GM19467 (cell line): ENCODE measurements at regions not wholly inside any gene's neighbourhood (a gene's known extent, or its start where the extent isn't known, plus 50 kb on each side); places are given as distances from the start of the nearest gene placed in this dataset.

Source experiments
- ATAC-seq: cut with Tn5 transposase; IDR thresholded peaks from one replicate; pipeline ENCODE4 v1.9.1; 2021; ENCODE audit warnings: mild to moderate bottlenecking, moderate library complexity; ENCODE audit not compliant: unreplicated experiment

GRCh38 chr13:110097013-110097412 is 209.9 kb downstream of the COL4A1 start:
- ATAC-seq, result no peak

GRCh38 chr13:110092831-110093247 is 214.1 kb downstream of the COL4A1 start:
- no peak for ATAC-seq

DNA sequence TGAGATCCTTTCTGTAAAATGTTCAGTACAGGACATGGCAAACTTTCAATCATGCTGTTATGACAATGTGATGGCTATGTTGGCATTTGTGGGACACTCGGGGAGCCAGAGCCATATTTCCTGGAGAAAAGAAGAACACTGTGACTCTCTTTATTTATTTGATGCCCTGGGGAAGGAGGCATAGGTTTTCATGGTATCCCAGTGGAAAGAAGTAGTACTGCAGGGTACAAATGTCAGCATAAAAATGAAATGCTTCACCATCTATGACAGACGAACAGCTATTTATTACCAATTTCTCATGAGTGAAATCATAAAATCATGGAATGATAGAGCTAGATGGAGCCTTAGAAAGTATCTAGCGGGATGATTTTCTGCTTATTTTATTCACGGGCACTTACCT is 217.1 kb downstream of the COL4A1 start:
- ATAC-seq, result no peak

GRCh38 chr13:110089100-110089499 is 217.9 kb downstream of the COL4A1 start:
- ATAC-seq, result no peak

GRCh38 chr13:110073982-110074381 is 233.0 kb downstream of the COL4A1 start:
- no peak for ATAC-seq

- no peak for ATAC-seq
Observed at GRCh38 chr13:110070511-110071120, 236.3 kb downstream of the COL4A1 start.

GRCh38 chr13:110070046-110070445 is 236.9 kb downstream of the COL4A1 start:
- no peak for ATAC-seq

DNA sequence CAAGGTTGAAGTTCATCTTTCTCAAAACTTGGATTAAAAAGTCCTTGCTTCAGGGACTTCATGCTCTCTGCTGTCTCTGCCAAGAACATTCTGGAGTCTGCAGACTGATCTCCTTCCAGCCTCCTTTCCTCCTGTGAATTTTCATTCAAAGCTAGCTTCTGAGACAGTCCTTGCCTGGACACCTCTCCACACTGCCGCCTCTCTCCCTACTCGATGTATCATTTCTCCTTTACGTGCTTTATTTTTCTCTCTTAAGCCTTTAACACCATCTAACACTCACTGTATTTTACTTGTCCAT is 238.8 kb downstream of the COL4A1 start:
- no peak for ATAC-seq

GRCh38 chr13:110067355-110068175 is 239.4 kb downstream of the COL4A1 start:
- no peak for ATAC-seq

- no peak for ATAC-seq
Observed at GRCh38 chr13:110065780-110066179, 241.2 kb downstream of the COL4A1 start.

DNA sequence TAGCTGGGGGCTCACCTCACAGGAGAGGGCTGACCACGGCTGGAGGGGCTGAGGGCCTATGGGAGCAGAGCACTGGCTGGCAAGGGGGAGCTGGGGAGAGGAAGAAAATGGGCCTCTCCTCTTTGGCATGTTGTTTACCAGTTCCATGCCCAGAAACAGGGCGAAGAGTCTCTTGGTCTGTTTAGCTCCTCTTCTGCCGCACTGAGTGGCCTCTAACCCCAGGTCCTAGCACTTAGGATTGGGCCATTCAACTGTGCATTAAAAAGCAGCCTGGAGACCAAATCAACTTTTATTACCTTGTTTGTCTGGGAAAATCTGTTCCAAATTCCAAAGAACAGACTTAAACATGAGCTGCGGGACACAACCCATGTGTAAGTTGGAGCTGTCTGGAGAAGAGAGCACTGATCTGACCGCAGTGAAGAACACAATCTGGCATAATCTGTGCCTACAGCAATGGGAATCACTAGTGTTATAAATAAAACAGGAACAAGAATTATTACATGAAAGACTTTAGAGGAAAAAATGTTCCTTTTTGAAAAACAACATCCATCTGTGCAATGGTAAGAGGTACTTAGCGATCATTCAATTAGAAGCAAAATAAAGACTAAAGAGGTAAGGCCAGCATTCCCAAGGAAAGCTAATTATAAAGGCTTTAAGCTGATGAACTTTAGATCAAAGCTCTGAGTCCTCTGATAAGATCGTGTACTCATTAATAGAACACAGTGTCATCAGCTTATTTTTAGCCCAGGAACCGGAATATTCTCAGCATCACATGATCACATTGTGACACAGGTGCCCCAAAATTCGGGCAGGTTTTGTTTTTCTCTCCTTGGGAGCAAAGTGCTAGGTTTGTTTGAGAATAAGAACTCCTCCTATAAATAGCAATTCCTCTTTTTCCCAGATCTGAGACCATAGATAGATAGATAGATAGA is 243.2 kb downstream of the COL4A1 start:
- ATAC-seq, result no peak

- ATAC-seq, result no peak
Observed at GRCh38 chr13:110062777-110063442, 244.0 kb downstream of the COL4A1 start.

GRCh38 chr13:110062077-110062776 is 244.7 kb downstream of the COL4A1 start:
- ATAC-seq, result no peak

- ATAC-seq, result no peak
Observed at GRCh38 chr13:110061270-110061669, 245.7 kb downstream of the COL4A1 start.

DNA sequence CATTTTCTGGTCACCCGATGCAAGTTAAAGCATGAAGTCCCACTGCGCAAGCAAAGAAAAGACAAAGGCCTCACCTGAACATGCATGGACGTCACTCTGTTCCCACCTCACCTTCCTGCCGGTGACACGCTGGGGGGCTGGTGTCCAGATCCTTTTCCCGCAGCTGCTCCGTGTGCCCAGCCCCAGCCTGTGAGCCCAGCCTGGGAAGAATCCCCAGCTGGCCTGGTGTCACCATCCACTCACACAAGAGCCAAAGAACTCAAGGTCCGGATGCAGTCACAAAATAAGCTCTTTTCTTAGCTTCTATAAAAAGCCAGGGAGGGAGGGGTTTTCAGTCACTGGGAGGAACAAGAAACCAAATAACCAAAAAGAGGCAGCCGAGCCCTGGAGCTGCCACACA is 249.9 kb downstream of the COL4A1 start:
- no peak for ATAC-seq

GRCh38 chr13:110056640-110057039 is 250.3 kb downstream of the COL4A1 start:
- no peak for ATAC-seq

DNA sequence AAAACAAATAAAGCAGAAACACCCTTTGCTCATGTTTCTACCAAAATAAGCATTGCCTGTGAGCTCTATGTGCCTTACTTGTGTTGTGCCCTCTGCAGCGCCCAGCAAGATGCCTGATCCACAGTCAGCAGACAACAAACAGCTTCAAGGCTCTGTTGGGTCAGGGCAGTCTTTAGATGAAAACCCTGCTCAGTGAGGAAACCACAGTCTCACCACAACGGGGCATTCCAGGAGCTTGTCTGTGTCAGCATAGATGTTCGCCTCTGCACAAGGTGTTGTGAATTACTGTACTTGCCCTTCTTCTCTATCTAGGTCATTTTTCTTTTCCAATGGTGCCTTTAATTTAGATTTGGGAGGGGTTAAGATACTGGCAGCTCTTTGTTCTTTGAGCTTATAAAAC is 251.9 kb downstream of the COL4A1 start:
- no peak for ATAC-seq

GRCh38 chr13:110054041-110054440 is 252.9 kb downstream of the COL4A1 start:
- no peak for ATAC-seq

DNA sequence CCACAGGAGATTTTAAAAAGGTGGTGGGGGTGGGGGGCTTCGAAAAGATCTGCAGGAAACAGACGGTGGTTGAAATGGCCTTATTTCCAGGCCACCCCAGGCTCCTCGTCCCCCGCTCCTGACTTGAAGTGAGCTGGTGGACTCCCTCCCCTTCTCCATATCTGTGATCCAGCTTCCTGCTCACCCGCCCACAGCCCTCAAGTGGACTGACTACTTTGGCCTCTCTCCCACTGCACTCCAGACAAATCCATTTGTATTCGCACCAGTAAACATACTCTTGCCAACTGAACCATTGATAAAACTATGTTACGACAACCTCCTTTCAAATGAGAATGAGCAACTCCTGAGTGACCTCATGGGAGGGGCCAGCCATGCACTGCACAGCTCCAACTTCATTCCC is 259.5 kb downstream of the COL4A1 start:
- ATAC-seq, result no peak

GRCh38 chr13:110046811-110047210 is 260.1 kb downstream of the COL4A1 start:
- no peak for ATAC-seq
